BLaER1 treated with 17β-estradiol and CSF1 and Interleukin-3, amounts not matched to agents 10 nM and 100 nM (cell line): ENCODE measurements at regions not wholly inside any gene's neighbourhood (a gene's known extent, or its start where the extent isn't known, plus 50 kb on each side); places are given as distances from the start of the nearest gene placed in this dataset.

ENCODE experiments used
- H3K27ac ChIP-seq, 11 experiments: shearing (Covaris generic); formaldehyde crosslinking; 2 replicates each; pipeline ENCODE4 v1.8.1; 2022
- H3K27me3 ChIP-seq, 11 experiments: shearing (Covaris generic); formaldehyde crosslinking; 2 replicates each; pipeline ENCODE4 v1.8.1; 2022
- H3K36me3 ChIP-seq, 11 experiments: shearing (Covaris generic); formaldehyde crosslinking; 2 replicates each; pipeline ENCODE4 v1.8.1; 2022
- H3K4me1 ChIP-seq, 10 experiments: shearing (Covaris generic); formaldehyde crosslinking; 2 replicates each; pipeline ENCODE4 v1.8.1; 2022
- H3K4me2 ChIP-seq, 11 experiments: shearing (Covaris generic); formaldehyde crosslinking; 2 replicates each; pipeline ENCODE4 v1.8.1; 2022
- H3K4me3 ChIP-seq, 10 experiments: shearing (Covaris generic); formaldehyde crosslinking; 2 replicates each; pipeline ENCODE4 v1.8.1; 2022
- H3K9ac ChIP-seq, 11 experiments: shearing (Covaris generic); formaldehyde crosslinking; 2 replicates each; pipeline ENCODE4 v1.8.1; 2022
- H3K9me3 ChIP-seq, 11 experiments: shearing (Covaris generic); formaldehyde crosslinking; replicated peaks in 1 of 11; 2 replicates each; pipeline ENCODE4 v1.8.1; 2022
- H4K20me1 ChIP-seq, 11 experiments: shearing (Covaris generic); formaldehyde crosslinking; 2 replicates each; pipeline ENCODE4 v1.8.1; 2022
- Cebpa-rat ChIP-seq, 11 experiments: shearing (Covaris generic); IDR thresholded peaks; 2 replicates each; pipeline ENCODE4 v1.8.1; 2022

DNA sequence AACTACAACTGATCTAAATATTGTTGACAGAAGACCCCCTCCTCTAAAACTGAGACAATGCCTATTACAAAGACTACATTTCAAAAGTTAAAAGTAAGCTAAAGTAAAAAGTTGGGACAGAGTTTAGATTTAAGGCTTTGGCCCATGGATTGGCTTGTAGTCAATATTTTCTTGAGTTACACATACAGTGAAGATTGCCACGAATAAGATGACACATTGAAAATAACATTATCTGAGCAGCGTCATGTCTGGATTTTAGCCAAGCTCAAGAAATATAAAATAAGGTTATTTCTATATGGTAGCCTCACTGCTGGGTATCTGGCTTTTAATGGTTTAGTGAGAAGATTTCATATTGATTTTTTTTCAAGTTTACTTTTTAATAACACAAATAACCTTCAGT, 266.2 kb upstream of the LDB2 start:
- Histone ChIP-seq H3K27me3 (no peaks in the 10 kb centered on the region), H3K4me2 (no peak overlapping the region), H4K20me1 (no peaks in the 10 kb centered on the region), H3K4me1 (peaks cover 8 to 21% (median 12%) of the 10 kb centered on the region in 10 experiments; a peak in 18 of 20 replicates), H3K36me3 (no peaks in the 10 kb centered on the region), H3K9ac (no peak overlapping the region), H3K27ac (no peak overlapping the region), H3K9me3 (peaks cover 17 to 40% (median 32%) of the 10 kb centered on the region in 11 experiments), H3K4me3 (no peak overlapping the region)
- no peak for TF ChIP-seq Cebpa-rat (IDR thresholded peaks at IDR 0.05)

DNA sequence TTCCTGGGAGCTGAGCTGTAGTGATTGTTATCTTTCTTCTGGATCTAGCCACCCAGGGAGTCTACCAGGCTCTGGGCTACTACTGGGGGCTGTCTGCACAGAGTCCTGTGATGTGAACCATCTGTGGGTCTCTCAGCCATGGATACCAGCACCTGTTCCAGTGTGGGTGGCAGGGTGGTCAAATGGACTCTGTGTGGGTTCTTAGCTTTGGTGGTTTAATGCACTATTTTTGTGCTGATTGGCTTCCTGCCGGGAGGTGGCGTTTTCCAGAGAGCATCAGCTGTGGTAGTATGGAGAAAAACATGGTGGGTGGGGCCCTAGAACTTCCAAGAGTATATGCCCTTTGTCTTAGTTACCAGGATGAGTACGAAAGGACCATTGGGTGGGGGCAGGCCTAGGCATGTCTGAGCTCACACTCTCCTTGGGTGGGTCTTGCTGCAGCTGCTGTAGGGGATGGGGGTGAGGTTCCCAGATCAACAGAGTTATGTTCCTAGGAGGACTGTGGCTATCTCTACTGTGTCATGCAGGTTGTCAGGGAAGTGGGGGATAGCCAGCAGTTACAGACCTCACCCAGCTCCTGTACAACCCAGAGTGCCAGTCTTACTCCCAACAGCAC, 264.8 kb upstream of the LDB2 start:
- Histone ChIP-seq H4K20me1 (no peaks in the 10 kb centered on the region), H3K27me3 (no peaks in the 10 kb centered on the region), H3K4me3 (no peak overlapping the region), H3K27ac (no peak overlapping the region), H3K36me3 (no peaks in the 10 kb centered on the region), H3K9ac (no peak overlapping the region), H3K4me2 (no peak overlapping the region), H3K9me3 (peaks cover 17 to 44% (median 32%) of the 10 kb centered on the region in 11 experiments), H3K4me1 (peaks cover 1 to 9% (median 3%) of the 10 kb centered on the region in 10 experiments; a peak in 15 of 20 replicates)
- no peak for TF ChIP-seq Cebpa-rat (IDR thresholded peaks at IDR 0.05)

DNA sequence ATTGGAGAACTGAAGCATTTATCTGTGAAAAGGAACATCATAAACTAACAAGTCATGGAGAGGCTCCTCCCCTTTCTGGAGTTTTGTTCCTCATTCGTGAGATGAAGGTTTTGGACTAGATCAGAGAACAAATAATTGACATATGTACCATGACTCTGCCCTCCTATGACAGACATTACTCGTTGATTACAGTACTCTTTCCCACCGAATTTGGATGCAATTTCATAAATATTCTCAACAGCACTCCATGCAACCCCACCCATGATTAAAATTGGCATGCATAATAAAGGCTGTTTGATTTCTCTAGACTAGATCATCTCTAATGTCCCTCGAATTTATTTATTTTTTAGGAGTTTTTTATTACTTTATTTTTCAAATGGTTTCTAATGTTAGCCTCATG, 258.9 kb upstream of the LDB2 start:
- Histone ChIP-seq H3K4me3 (no peak overlapping the region), H3K36me3 (no peaks in the 10 kb centered on the region), H3K27ac (no peak overlapping the region), H3K27me3 (no peaks in the 10 kb centered on the region), H3K4me1 (peaks cover 0 to 39% (median 25%) of the 10 kb centered on the region in 10 experiments; a peak in 16 of 20 replicates), H3K9ac (no peak overlapping the region), H4K20me1 (no peaks in the 10 kb centered on the region), H3K9me3 (peaks cover 11 to 26% (median 14%) of the 10 kb centered on the region in 11 experiments; a peak in 21 of 22 replicates), H3K4me2 (no peak overlapping the region)
- TF ChIP-seq Cebpa-rat (IDR thresholded peaks at IDR 0.05) = no peak

DNA sequence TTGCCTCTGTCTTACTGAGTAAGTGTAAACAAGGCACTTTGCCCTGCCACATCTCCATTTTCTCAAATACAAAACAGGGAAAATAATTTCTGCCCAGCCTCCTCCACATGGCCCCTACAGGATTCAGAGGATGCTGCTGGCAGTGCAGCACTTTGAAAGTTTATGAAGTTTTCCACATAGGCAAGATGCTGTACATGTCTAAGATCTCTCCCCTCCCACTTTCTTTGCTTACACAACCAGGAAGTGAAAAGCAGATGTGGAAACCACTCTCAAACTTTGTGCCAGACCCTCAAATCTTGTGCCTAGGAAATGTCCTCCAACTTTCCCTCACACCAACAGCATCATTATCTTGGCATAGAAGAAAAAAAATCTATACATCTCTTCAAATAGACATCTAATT, 257.0 kb upstream of the LDB2 start:
- no peaks in the 10 kb centered on the region for H3K27me3 ChIP-seq
- H3K9ac ChIP-seq = peak overlapping the region in 1 of 11 experiments; percentile 38; a peak in 1 of 22 replicates
- TF ChIP-seq Cebpa-rat (IDR thresholded peaks at IDR 0.05) = no peak
- no peaks in the 10 kb centered on the region for H3K36me3 ChIP-seq
- peaks cover 0 to 9% (median 0%) of the 10 kb centered on the region in 11 experiments; a peak in 4 of 22 replicates for H3K9me3 ChIP-seq
- peak overlapping the region in 6 of 11 experiments; percentile 43 to 75 (median 56); a peak in 11 of 22 replicates for H3K27ac ChIP-seq
- peaks cover 0 to 39% (median 25%) of the 10 kb centered on the region in 10 experiments; a peak in 16 of 20 replicates for H3K4me1 ChIP-seq
- no peaks in the 10 kb centered on the region for H4K20me1 ChIP-seq
- H3K4me2 ChIP-seq = peak overlapping the region in 8 of 11 experiments; percentile 13 to 72 (median 52); a peak in 15 of 22 replicates
- H3K4me3 ChIP-seq = no peak overlapping the region

DNA sequence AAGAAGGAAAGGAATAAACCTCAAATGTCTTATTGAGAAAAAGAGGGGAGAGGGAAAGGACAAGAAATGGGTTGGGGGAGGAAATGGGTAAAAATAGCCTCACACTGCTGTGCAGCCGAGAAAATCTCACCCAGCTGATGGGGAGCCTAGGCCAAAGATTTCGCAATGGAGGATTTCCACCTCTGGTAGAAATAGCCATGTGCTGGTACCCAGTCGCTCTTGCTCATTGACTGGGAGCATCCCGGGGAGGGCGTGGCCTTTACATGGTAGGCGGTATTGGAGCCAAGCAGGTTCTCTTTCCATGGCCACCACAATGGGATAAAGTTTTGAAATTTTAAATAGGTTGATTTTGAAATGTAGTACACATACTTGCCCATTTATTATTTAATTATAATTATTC, 255.1 kb upstream of the LDB2 start:
- peak overlapping the region in 1 of 11 experiments; percentile 29; a peak in 1 of 22 replicates for H3K27ac ChIP-seq
- H3K4me2 ChIP-seq = peak overlapping the region in 7 of 11 experiments; percentile 22 to 59 (median 43); a peak in 11 of 22 replicates
- H3K36me3 ChIP-seq = no peaks in the 10 kb centered on the region
- no peak overlapping the region; a peak in 1 of 20 replicates for H3K4me3 ChIP-seq
- no peak overlapping the region for H3K9ac ChIP-seq
- H3K9me3 ChIP-seq = peaks cover 0 to 14% (median 7%) of the 10 kb centered on the region in 11 experiments; a peak in 15 of 22 replicates
- no peaks in the 10 kb centered on the region for H4K20me1 ChIP-seq
- TF ChIP-seq Cebpa-rat (IDR thresholded peaks at IDR 0.05) = peak in 8 of 11 experiments; percentile 36 to 78 (median 63); a peak in 11 of 22 replicates
- no peaks in the 10 kb centered on the region for H3K27me3 ChIP-seq
- peaks cover 0 to 39% (median 25%) of the 10 kb centered on the region in 10 experiments; a peak in 16 of 20 replicates for H3K4me1 ChIP-seq

DNA sequence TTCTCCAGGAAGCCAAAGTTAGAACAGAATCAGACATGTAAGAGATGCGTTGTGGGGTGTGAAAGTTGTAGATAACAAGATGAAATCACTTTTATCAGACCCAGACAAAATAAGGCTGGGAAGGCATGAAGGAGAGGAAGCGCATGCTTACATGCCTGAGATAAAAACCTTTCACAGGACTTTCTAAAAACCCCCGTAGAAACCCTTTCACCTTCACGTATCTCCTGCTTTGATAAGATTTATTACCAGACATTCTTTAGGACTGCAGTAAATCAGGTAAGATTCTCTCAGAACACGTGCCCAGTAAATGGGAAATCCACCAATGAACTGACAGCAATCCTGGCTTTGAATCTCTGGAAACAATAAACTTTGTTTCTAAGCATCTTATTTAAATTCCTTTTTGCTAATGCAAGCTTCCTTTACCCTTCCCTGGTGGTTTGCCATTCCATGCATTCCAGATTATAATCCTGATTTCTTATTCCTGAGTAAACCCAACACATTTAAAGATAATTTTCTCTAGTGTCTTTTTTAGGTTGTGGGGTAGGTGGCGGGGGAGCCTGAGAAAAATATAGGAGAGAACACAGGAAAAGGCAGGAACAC, 254.6 kb upstream of the LDB2 start:
- Histone ChIP-seq H3K36me3 (no peaks in the 10 kb centered on the region), H3K9me3 (peaks cover 0 to 19% (median 12%) of the 10 kb centered on the region in 11 experiments; a peak in 16 of 22 replicates), H3K4me3 (no peak overlapping the region; a peak in 1 of 20 replicates), H3K27ac (peak overlapping the region in 1 of 11 experiments; percentile 29; a peak in 2 of 22 replicates), H3K27me3 (no peaks in the 10 kb centered on the region), H3K9ac (no peak overlapping the region), H4K20me1 (no peaks in the 10 kb centered on the region), H3K4me1 (peaks cover 0 to 40% (median 26%) of the 10 kb centered on the region in 10 experiments; a peak in 16 of 20 replicates), H3K4me2 (peak overlapping the region in 6 of 11 experiments; percentile 22 to 59 (median 40); a peak in 10 of 22 replicates)
- no peak for TF ChIP-seq Cebpa-rat (IDR thresholded peaks at IDR 0.05)

DNA sequence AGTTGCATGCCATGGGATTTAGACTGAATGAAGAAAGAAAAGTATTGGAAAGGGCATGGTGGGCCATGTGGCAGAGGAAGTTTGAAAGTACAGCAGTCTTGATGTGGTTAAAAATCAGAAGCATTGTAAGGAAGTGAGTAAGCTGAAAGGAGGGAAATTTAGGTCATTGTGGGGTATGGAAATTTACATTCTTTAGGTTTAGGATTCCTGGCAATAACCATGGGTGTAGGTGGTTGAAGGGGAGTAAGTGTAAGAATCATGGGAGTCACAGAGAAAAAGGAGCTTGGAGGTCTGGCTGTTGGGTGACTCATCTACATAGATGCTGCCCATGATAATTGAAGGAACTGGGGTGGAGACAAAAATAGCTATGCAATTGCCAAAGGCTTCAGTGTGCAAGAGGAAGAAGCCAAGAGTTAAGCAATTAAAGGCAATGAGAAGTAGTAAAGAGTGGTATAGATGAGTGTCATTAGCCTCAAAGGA, 243.8 kb upstream of the LDB2 start:
- Histone ChIP-seq H3K9me3 (peaks cover 42 to 71% (median 46%) of the 10 kb centered on the region in 11 experiments), H4K20me1 (no peaks in the 10 kb centered on the region), H3K27me3 (no peaks in the 10 kb centered on the region), H3K4me3 (no peak overlapping the region), H3K27ac (peak overlapping the region; percentile 36 to 86 (median 77); a peak in 20 of 22 replicates), H3K9ac (peak overlapping the region in 6 of 11 experiments; percentile 33 to 65 (median 51); a peak in 10 of 22 replicates), H3K4me2 (peak overlapping the region in 10 of 11 experiments; percentile 23 to 87 (median 70); a peak in 19 of 22 replicates), H3K36me3 (peaks cover 0 to 15% (median 0%) of the 10 kb centered on the region in 11 experiments; a peak in 3 of 22 replicates), H3K4me1 (peaks cover 0 to 58% (median 25%) of the 10 kb centered on the region in 10 experiments; a peak in 16 of 20 replicates)
- TF ChIP-seq Cebpa-rat (IDR thresholded peaks at IDR 0.05) = peak; percentile 37 to 99 (median 94); a peak in 21 of 22 replicates

DNA sequence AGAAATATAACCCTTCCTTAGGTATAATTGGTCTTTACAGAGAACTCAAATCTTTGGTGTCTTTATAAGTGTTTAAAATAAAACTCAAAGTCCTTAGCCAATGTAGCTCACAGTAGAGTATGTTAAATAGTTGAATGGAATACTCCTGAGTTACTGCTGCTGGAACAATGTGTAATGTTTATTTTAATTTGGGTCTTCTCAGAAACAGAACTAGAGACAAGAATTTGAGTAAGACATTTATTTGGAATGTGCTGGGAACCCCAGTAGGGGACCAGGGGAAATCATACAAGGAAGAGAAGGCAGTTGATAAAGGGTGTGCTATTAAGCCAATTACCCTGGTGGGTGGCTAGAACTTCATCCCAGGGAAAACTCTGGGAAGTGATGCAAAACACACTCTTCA, 240.4 kb upstream of the LDB2 start:
- H3K36me3 ChIP-seq = peaks cover 0 to 15% (median 0%) of the 10 kb centered on the region in 11 experiments; a peak in 3 of 22 replicates
- no peak overlapping the region for H3K4me3 ChIP-seq
- H3K9ac ChIP-seq = no peak overlapping the region
- H3K4me1 ChIP-seq = peaks cover 0 to 32% (median 23%) of the 10 kb centered on the region in 10 experiments; a peak in 16 of 20 replicates
- H3K27ac ChIP-seq = no peak overlapping the region
- H3K9me3 ChIP-seq = peaks cover 43 to 65% (median 49%) of the 10 kb centered on the region in 11 experiments
- no peaks in the 10 kb centered on the region for H3K27me3 ChIP-seq
- no peak overlapping the region for H3K4me2 ChIP-seq
- no peak for TF ChIP-seq Cebpa-rat (IDR thresholded peaks at IDR 0.05)
- no peaks in the 10 kb centered on the region for H4K20me1 ChIP-seq

DNA sequence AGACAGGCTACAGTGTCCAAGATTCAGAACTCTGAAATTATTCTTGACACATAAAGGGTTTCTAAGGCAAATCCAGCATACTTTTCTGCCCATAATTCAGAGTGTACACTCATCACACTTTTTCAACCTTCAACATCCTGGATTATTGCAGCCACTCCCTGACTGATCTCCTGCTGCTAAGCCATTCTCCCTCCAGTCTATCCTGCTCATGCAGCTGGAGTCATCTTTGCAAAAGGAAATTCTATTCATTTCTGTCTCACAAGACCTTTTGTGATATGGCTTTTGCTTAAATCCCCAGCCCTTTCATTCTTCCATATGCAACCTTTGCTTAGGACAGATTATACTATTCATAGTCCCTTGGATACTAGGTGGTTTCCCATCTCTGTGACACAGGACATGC, 236.1 kb upstream of the LDB2 start:
- peaks cover 0 to 11% (median 0%) of the 10 kb centered on the region in 11 experiments; a peak in 1 of 22 replicates for H3K36me3 ChIP-seq
- H3K9ac ChIP-seq = no peak overlapping the region
- H3K27ac ChIP-seq = no peak overlapping the region
- no peaks in the 10 kb centered on the region for H3K27me3 ChIP-seq
- H4K20me1 ChIP-seq = no peaks in the 10 kb centered on the region
- H3K4me1 ChIP-seq = peaks cover 0 to 4% (median 0%) of the 10 kb centered on the region in 10 experiments; a peak in 1 of 20 replicates
- H3K4me2 ChIP-seq = peak overlapping the region in 1 of 11 experiments; percentile 7; a peak in 1 of 22 replicates
- no peak overlapping the region for H3K4me3 ChIP-seq
- TF ChIP-seq Cebpa-rat (IDR thresholded peaks at IDR 0.05) = no peak
- H3K9me3 ChIP-seq = peaks cover 21 to 45% (median 24%) of the 10 kb centered on the region in 11 experiments
